Psoas muscle (tissue), 7 donors: ENCODE measurements at regions not wholly inside any gene's neighbourhood (a gene's known extent, or its start where the extent isn't known, plus 50 kb on each side); places are given as distances from the start of the nearest gene placed in this dataset.

ENCODE experiments used
- ATAC-seq, 4 donors: fragments of 200-7000 bp; cut with Tn5 transposase; one replicate each; pipeline ENCODE4 v1.9.1; 2020; ENCODE audit warnings: moderate library complexity in 3 of 4, mild to moderate bottlenecking in 2 of 4
- DNase-seq, 2 donors: peaks; one replicate each; pipeline ENCODE4 v3.0.0-alpha.2; 2020
- H3K27ac ChIP-seq: fragments of 200-600 bp; one replicate; pipeline ENCODE4 v1.8.0; 2022
- H3K27me3 ChIP-seq, 3 donors: fragments of 200-600 bp in 1 of 3; one replicate each; pipeline versions ENCODE4 v1.6.1 to v1.8.0; 2013 to 2022; ENCODE audit warnings: low read length in 2 of 3, mild to moderate bottlenecking in 2 of 3, moderate library complexity in 1 of 3; ENCODE audit not compliant: insufficient read depth in 3 of 3
- H3K36me3 ChIP-seq, 2 donors: fragments of 200-600 bp in 1 of 2; one replicate each; pipeline versions ENCODE4 v1.6.1 to v1.8.0; 2013 to 2022; ENCODE audit warnings: low read depth in 1 of 2, mild to moderate bottlenecking in 1 of 2, moderate library complexity in 1 of 2; ENCODE audit not compliant: insufficient read depth in 1 of 2
- H3K4me1 ChIP-seq: fragments of 200-600 bp; one replicate; pipeline ENCODE4 v1.8.0; 2022
- H3K4me3 ChIP-seq: fragments of 200-600 bp; one replicate; pipeline ENCODE4 v1.8.0; 2022; ENCODE audit warnings: mild to moderate bottlenecking
- H3K9me3 ChIP-seq: fragments of 200-600 bp; one replicate; pipeline ENCODE4 v1.8.0; 2022
- WGBS, 3 donors: extraction: QIAGEN DNeasy Blood & Tissue Kit; methylation state at CpG; one replicate each; pipeline versions ENCODE4 v1.1.6 to v1.1.7; 2013; 5-methylcytosine and 5-hydroxymethylcytosine counted together
- intact Hi-C, 2 donors: fragments of 100-400 bp; cut with DNase I; formaldehyde crosslinking; loops; one replicate each; pipeline versions ENCODE4 v1.11.0 to v1.14.2; 2022
- TF ChIP-seq, protein P1 (sequence below): fragments of 200-600 bp; IDR thresholded peaks from one replicate; pipeline ENCODE4 v1.8.0; 2022; ENCODE audit warnings: antibody characterized with exemption
- donor health status: healthy with polysubstance abuse.
- donor health status: DM: no; HTN: no; CAD: no; lungs with moderate emphysema.
- donor health status: Bipolar disorder and iron deficiency.
- donor health status: healthy.
- donor health status: DM: yes; HTN: yes; CAD: no.
- donor health status: DM: no; HTN: no; CAD: no.
- donor health status: DM: yes; HTN: yes; CAD: no.

DNA sequence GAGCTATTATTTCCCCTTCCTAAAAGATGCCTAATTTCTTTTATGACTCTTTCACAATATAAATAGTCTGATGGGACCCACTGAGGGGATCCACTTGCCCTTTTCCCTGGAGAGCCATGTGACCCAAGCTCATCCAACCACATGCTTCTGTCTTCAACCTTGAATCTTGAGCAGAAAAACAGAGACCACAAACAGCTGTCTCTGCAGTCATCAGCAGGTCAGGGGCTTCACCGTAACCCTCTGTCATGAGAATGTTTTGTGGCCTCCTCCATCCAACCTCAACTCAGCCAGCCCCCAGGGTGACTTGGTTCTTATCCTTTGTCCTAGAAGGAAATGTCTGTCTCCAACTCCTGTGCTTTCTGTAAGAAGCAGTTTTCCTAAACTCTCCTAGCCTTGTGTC, 129.6 kb upstream of the POU2AF2 start:
- Histone ChIP-seq H3K27me3 (no peaks in the 10 kb centered on the region), H3K27ac (no peak overlapping the region), H3K36me3 (no peaks in the 10 kb centered on the region), H3K9me3 (no peaks in the 10 kb centered on the region), H3K4me1 (no peaks in the 10 kb centered on the region), H3K4me3 (no peak overlapping the region)
- no peak for DNase-seq
- WGBS, 3 donors = 0 to 95% (median 52%) methylated on average over 1 of the region's 1 CpG
- TF ChIP-seq, protein P1, sequence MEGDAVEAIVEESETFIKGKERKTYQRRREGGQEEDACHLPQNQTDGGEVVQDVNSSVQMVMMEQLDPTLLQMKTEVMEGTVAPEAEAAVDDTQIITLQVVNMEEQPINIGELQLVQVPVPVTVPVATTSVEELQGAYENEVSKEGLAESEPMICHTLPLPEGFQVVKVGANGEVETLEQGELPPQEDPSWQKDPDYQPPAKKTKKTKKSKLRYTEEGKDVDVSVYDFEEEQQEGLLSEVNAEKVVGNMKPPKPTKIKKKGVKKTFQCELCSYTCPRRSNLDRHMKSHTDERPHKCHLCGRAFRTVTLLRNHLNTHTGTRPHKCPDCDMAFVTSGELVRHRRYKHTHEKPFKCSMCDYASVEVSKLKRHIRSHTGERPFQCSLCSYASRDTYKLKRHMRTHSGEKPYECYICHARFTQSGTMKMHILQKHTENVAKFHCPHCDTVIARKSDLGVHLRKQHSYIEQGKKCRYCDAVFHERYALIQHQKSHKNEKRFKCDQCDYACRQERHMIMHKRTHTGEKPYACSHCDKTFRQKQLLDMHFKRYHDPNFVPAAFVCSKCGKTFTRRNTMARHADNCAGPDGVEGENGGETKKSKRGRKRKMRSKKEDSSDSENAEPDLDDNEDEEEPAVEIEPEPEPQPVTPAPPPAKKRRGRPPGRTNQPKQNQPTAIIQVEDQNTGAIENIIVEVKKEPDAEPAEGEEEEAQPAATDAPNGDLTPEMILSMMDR = no peak
- no peak for ATAC-seq
- intact Hi-C loops = no loop called here

DNA sequence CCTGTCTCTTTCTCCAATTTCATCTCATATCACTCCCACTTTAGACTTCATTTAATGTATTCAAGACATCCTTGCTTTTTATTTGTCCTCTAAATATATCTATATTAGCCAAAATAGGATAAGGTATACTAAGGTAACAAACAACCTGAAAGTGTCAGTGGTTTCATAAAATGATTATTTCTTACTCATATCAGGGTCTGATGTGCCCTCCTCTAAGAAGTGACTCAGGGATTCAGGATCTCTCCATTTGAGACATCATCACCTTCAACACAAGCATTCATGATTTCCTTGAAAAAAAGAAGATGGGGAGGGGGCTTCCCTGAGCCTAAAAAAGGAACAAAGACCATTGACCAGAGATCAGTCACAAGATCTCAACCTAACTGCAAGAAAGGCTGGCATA, 131.4 kb upstream of the POU2AF2 start:
- intact Hi-C loops = no loop called here
- no peaks in the 10 kb centered on the region for H3K4me1 ChIP-seq
- H3K4me3 ChIP-seq = no peak overlapping the region
- no peaks in the 10 kb centered on the region for H3K27me3 ChIP-seq
- DNase-seq = no peak
- TF ChIP-seq, protein P1 = no peak
- no peak for ATAC-seq
- H3K9me3 ChIP-seq = no peaks in the 10 kb centered on the region
- H3K27ac ChIP-seq = no peak overlapping the region
- H3K36me3 ChIP-seq = no peaks in the 10 kb centered on the region

DNA sequence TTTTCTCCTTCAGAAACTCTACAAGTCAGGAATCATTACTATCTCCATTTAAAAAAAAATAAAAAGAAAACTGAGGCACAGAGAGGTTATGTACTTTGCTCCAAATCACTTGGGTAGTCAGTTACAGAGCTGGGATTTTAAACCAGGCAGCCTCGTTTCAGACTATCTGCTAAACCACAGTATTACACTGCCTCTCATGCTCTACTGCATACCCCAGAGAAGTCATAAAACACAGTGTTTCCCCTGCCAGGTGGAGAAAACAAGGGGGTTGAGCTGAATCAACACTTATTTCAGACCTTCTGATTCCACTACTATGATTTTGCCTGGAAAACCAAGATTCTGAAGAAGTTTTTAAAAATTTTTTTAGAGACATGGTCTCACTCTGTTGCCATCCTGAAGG, 132.9 kb upstream of the POU2AF2 start:
- Histone ChIP-seq H3K27me3 (no peaks in the 10 kb centered on the region), H3K4me1 (no peaks in the 10 kb centered on the region), H3K36me3 (no peaks in the 10 kb centered on the region), H3K4me3 (no peak overlapping the region), H3K27ac (no peak overlapping the region), H3K9me3 (no peaks in the 10 kb centered on the region)
- no peak for ATAC-seq
- DNase-seq = no peak
- intact Hi-C loops = no loop called here
- 46 to 60% (median 52%) methylated on average over 1 of the region's 1 CpG for WGBS, 3 donors
- TF ChIP-seq, protein P1 = no peak

DNA sequence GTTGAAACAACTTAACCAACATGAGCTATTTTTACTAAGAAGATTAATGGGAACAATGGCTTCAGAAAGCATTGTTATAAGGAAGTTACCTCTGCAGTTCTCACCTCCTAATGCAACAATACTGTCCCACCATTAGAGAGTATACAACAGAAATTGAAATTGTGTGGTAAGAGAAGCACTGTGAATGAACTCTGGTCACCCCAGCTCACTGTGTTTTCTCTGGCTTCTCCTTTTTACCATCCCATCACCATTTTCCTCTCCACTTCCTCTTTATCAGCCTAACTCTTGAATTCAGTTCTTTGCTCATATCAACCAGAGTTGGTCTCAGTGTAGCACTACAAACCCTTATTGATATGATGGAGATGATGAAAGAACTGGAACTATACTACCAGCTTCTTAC, 138.0 kb upstream of the POU2AF2 start:
- no peaks in the 10 kb centered on the region for H3K4me1 ChIP-seq
- no peak overlapping the region for H3K27ac ChIP-seq
- no peaks in the 10 kb centered on the region for H3K9me3 ChIP-seq
- TF ChIP-seq, protein P1 = no peak
- intact Hi-C loops = no loop called here
- H3K27me3 ChIP-seq = no peaks in the 10 kb centered on the region
- H3K36me3 ChIP-seq = no peaks in the 10 kb centered on the region
- ATAC-seq (no peak), DNase-seq (no peak)
- no peak overlapping the region for H3K4me3 ChIP-seq

DNA sequence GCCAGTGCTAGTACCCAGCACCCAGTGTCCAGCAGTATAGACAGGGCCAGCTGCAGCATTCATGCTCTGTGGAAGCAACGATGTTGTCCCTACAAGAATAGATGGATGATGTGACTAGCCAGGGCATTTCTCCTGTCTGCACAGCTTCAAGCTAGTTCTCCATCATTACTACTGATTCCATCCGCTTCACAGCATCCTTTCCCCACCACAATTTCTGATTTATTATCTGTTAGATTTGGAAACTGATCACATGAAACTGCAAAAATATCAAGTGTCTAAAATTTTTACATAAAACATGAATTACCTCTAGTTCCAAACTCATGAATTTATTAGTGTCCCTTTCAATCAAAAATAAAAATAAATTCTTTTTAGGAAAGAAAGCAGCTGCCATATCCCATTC, 138.9 kb upstream of the POU2AF2 start:
- H3K27ac ChIP-seq = no peak overlapping the region
- DNase-seq (no peak), ATAC-seq (no peak)
- WGBS, 3 donors = 61 to 76% (median 62%) methylated on average over 2 of the region's 2 CpGs
- H3K9me3 ChIP-seq = no peaks in the 10 kb centered on the region
- intact Hi-C loops = no loop called here
- no peaks in the 10 kb centered on the region for H3K4me1 ChIP-seq
- no peaks in the 10 kb centered on the region for H3K36me3 ChIP-seq
- H3K27me3 ChIP-seq = no peaks in the 10 kb centered on the region
- H3K4me3 ChIP-seq = no peak overlapping the region
- TF ChIP-seq, protein P1 = no peak
